GM12864 (cell line): ENCODE measurements at regions not wholly inside any gene's neighbourhood (a gene's known extent, or its start where the extent isn't known, plus 50 kb on each side); places are given as distances from the start of the nearest gene placed in this dataset.

ENCODE experiments used
- DNase-seq: peaks from one replicate; pipeline ENCODE4 v3.0.0-alpha.2; 2011; ENCODE audit warnings: low read depth
- H3K4me3 ChIP-seq: 2 replicates; pipeline ENCODE4 v1.5.1; 2011; ENCODE audit warnings: mild to moderate bottlenecking, low read depth, low read length, control low read depth
- TF ChIP-seq, protein P1 (sequence below): IDR thresholded peaks from 2 replicates; pipeline ENCODE4 v1.5.1; 2011; ENCODE audit warnings: low read depth, mild to moderate bottlenecking, moderate library complexity, low read length, control low read depth, inconsistent platforms; ENCODE audit errors: missing control alignments

DNA sequence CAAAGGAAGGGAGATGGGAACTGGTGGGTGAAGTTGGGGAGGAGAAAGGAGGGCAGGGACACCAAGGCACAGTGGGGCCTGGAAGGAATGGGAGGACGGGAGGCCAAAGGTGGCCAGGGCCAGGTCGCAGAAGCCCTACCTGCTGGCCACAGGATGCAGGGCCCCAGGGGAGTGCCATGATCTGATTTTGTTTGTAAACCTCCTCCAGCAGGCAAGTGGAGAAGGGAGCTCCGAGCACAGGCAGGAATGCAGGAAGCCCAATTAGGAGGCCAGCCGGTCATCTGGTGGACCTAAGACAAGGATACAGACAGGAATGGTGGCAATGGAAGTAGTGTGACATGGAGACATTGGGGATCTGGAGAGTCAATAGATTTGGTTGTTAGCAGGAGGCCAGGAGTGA is 107.0 kb upstream of the ZMIZ1 start:
- TF ChIP-seq, protein P1, sequence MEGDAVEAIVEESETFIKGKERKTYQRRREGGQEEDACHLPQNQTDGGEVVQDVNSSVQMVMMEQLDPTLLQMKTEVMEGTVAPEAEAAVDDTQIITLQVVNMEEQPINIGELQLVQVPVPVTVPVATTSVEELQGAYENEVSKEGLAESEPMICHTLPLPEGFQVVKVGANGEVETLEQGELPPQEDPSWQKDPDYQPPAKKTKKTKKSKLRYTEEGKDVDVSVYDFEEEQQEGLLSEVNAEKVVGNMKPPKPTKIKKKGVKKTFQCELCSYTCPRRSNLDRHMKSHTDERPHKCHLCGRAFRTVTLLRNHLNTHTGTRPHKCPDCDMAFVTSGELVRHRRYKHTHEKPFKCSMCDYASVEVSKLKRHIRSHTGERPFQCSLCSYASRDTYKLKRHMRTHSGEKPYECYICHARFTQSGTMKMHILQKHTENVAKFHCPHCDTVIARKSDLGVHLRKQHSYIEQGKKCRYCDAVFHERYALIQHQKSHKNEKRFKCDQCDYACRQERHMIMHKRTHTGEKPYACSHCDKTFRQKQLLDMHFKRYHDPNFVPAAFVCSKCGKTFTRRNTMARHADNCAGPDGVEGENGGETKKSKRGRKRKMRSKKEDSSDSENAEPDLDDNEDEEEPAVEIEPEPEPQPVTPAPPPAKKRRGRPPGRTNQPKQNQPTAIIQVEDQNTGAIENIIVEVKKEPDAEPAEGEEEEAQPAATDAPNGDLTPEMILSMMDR: no peak
- no peak overlapping the region for H3K4me3 ChIP-seq

DNA sequence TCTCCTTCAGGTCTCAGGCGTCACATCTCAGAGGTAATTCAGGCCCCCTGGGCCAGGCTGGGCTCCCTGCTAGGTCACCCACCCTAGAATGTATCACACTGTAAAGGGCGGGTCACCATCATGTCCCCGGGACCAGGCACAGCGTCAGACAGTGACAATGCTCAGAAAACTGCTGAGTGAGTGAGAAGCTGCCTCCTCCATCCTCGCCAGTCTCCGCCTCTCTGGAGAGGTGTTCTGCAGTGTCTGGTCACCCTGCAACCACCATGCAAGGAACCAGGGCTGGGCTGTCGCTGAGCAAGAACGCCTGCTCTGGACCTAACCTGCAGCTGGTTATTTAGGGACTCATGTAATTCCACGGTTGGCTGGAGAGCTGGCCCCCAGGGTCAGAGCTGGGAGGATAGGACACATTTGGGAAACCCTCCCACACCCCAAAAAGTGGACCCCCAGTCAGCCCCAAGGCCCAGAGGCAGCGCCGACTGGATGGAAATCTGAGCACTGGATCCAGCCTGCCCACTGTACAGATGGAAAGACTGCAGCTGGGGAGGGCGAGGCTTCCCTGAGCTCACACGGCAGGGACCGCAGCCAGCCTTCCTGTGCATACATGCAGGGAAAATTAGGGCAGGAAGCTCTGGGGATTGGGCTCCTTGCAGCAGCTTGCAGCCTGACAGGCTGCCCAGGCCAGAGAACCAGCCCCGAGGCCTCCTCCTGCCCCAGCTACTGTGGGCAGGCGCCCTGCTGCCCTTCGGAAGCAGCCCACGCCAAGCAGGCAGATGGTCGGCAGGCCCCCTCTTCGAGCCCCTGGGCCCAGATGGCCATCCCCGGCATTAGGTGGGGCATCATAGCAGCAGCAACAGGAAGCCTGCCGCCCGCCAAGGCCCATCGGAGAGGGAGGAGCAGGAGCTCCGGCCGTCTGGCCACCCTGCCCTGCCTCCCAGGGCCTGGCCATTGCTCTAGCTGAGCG is 105.4 kb upstream of the ZMIZ1 start:
- no peak for DNase-seq
- no peak overlapping the region for H3K4me3 ChIP-seq

More for the DNA sequence above, 107.0 kb upstream of the ZMIZ1 start:
- DNase-seq: no peak

DNA sequence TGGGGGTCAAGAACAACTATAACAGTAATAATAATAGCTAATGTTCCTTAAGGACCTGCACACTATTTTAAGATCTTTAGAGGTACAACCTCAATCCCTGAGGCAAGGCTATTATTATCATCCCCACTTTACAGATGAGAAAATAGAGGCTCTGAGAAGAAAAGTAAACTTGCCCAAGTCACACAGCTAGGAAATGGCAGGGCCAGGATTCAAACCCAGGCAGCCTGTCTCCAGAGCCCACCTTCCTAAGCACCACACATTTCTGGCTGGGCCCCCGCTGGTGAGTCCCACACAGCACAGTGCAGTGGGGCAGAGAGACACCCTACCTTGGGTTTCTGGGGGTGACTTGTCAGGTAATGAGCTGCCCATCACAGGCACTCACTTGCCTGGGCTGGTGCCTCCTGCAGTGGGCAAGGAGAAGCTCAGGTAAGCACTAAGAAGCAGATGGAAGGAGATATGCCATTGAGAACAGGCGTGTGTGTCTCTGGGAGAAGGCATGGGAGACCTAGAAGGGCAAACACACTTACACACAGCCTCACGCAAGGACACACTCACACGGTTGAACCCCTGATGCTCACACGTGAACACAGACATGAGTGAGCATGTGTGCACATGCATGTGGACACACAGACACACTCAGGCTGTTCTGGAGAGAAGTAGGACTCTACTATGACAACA is 104.4 kb upstream of the ZMIZ1 start:
- TF ChIP-seq, protein P1: no peak
- no peak for DNase-seq
- no peak overlapping the region for H3K4me3 ChIP-seq

More for the DNA sequence above, 105.4 kb upstream of the ZMIZ1 start:
- TF ChIP-seq, protein P1: no peak

DNA sequence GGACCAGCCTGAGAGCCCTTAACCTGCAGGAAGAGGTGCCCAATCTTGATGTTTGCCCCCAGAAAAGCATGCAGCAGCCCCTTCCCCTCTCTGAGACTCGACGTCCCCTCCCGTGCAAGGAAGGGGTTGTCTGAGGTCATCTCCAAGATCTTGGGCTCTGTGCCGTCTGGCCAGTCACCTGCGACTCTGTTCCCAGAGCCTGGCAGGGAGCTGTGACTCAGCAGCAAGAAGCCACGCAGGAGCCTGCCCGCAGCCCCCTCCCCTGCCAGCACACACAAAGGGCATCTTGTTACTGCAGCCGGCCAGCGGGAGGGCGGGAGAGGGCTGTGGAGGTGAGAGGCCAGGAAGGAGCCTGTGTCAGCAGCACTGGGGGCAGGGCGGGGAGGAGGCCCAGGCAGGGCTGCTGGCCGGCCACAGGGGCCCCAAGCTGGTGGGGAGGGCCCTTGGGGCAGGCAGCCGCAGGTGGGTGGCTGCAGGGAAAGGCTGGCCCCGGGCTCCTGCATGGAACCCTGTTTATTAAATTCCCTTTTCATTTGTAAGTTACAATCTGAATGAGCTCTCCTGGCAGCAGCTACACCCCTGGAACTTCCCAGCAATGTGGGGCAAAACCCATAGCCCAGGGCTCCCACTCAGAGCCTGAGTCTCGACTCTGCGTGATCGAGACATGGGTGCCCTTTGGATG is 103.7 kb upstream of the ZMIZ1 start:
- DNase-seq: no peak
- TF ChIP-seq, protein P1: no peak
- H3K4me3 ChIP-seq: no peak overlapping the region

DNA sequence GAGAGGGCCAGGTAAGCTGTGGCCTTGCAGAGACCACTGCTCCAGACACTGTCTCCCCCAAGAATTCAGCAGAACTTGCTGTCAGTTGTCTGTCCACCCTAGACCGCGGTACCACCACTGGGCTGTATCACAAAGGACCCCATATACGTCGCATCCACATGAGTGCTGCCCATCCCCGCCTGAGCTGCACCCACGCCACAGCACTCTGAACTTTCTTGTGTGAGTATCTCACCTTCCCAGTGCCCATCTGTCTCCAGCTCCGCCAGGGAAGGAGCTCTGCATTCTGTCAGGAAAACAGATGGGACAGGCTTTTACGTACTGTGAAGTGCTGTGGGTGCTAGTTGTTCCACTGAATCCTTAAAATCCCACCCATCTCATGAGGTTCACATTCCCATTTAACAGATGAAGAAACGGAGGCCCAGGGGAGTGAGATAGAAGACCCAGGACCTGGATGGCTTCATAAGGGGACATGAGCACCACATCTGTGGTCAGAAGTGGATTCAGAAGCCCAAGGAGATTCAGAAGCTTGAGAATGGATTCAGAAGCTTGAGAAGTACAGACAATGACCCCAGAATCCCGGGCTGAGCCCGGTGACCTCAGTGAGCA is 102.5 kb upstream of the ZMIZ1 start:
- H3K4me3 ChIP-seq: no peak overlapping the region
- TF ChIP-seq, protein P1: no peak
- DNase-seq: no peak

DNA sequence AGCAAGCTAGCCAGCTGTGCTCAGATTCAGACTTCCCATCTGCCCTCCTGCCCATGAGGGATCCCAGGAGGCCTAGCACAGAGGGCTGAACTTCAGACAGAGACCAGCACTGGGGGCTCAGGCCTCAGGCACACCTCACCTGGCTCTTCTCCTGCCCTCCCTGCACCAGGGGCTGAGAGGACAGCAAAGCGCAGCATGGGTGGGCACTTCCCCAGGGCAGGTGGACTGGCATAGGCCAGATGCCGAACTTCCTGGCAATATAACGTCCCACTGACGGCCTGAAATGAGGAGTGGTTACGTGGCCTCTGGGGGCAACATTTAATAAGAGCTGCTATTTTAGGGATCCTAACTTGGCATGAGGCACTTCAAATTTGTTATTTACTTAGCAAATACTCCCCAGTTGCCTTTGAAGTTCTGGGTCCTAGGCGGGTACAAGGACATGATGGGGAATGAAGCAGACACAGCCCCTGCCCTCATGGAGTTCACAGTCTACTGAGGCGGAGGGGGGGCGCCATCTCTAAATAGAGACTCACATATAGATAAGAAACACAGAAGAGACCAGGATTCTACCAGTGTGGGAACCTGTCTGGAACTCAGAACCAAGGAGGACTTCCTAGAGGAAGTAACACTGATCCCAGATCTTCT is 101.8 kb upstream of the ZMIZ1 start:
- DNase-seq: no peak
- H3K4me3 ChIP-seq: no peak overlapping the region
- TF ChIP-seq, protein P1: no peak
